SH-SY5Y (cell line): ENCODE measurements at regions not wholly inside any gene's neighbourhood (a gene's known extent, or its start where the extent isn't known, plus 50 kb on each side); places are given as distances from the start of the nearest gene placed in this dataset.

Experiments
- GATA2 ChIP-seq: IDR thresholded peaks from 2 replicates; pipeline ENCODE4 v1.6.1; 2011; ENCODE audit warnings: mild to moderate bottlenecking, low read depth, low read length
- GATA3 ChIP-seq: IDR thresholded peaks from 2 replicates; pipeline ENCODE4 v1.6.1; 2011; ENCODE audit warnings: low read depth, mild to moderate bottlenecking, low read length, moderate library complexity

- TF ChIP-seq GATA3 (no peak), GATA2 (no peak)
Measured at GRCh38 chr2:144279165-144279564, 240.8 kb downstream of the ZEB2 start.
